Activated naive CD4-positive, alpha-beta T cell treated with anti-CD3 and anti-CD28 coated beads for 36 hours (primary cell): ENCODE measurements at regions not wholly inside any gene's neighbourhood (a gene's known extent, or its start where the extent isn't known, plus 50 kb on each side); places are given as distances from the start of the nearest gene placed in this dataset.

Experiments
- CTCF ChIA-PET: fragments of 350-600 bp; sonication (Branson Sonifier 250); formaldehyde crosslinking; loops from one replicate; lab custom pipeline; 2021; ENCODE audit warnings: antibody characterized with exemption; lab: Charles Lee
- DNase-seq: peaks from one replicate; pipeline ENCODE4 v3.0.0-alpha.2; 2020
- H3K27ac Mint-ChIP-seq: one replicate; pipeline ENCODE4 v1.8.0; 2021; ENCODE audit warnings: mild to moderate bottlenecking, mixed read lengths
- H3K27me3 Mint-ChIP-seq: one replicate; pipeline ENCODE4 v1.8.0; 2021; ENCODE audit warnings: low read depth, mixed read lengths
- H3K36me3 Mint-ChIP-seq: one replicate; pipeline ENCODE4 v1.8.0; 2021; ENCODE audit warnings: low read depth, mixed read lengths
- H3K4me1 Mint-ChIP-seq: one replicate; pipeline ENCODE4 v1.8.0; 2021; ENCODE audit warnings: low read depth, mixed read lengths
- H3K4me3 Mint-ChIP-seq: one replicate; pipeline ENCODE4 v1.8.0; 2021; ENCODE audit warnings: mild to moderate bottlenecking, moderate library complexity, mixed read lengths
- H3K9me3 Mint-ChIP-seq: one replicate; pipeline ENCODE4 v1.8.0; 2021; ENCODE audit warnings: mixed read lengths
- intact Hi-C: fragments of 100-400 bp; cut with micrococcal nuclease; formaldehyde crosslinking; loops from one replicate; pipeline ENCODE4 v1.15.1; 2023

- H3K36me3 Mint-ChIP-seq: no peaks in the 10 kb centered on the region
- H3K27ac Mint-ChIP-seq: no peak overlapping the region
- no peaks in the 10 kb centered on the region for H3K4me1 Mint-ChIP-seq
- no peaks in the 10 kb centered on the region for H3K27me3 Mint-ChIP-seq
- no peak overlapping the region for H3K4me3 Mint-ChIP-seq
- CTCF ChIA-PET: no interaction called here
- DNase-seq: no peak
- H3K9me3 Mint-ChIP-seq: no peaks in the 10 kb centered on the region
- intact Hi-C loops: no loop called here
These were observed 216.5 kb upstream of the CST7 start for GRCh38 chr20:24732599-24732998.

DNA sequence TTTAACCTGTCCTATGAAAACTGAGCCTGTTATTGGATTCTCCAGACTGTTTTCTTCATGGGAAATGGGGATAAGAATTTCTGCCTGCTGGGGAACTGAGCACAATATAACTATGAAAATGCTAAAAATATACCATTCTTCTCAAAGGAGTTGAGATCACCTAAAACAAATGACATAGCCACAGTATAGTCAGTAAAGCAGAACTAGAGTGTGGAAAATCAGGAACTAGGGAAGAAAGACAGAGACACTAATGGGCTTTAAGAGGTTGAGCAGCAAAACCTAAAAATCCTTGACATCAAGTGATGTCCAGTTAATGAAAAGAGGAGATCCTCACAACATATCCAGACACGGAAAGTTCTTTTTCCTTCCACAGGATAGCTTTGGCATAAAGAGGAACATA is 215.7 kb upstream of the CST7 start:
- Mint-ChIP-seq H3K36me3 (no peaks in the 10 kb centered on the region), H3K27me3 (no peaks in the 10 kb centered on the region), H3K9me3 (no peaks in the 10 kb centered on the region), H3K27ac (no peak overlapping the region), H3K4me1 (no peaks in the 10 kb centered on the region), H3K4me3 (no peak overlapping the region)
- intact Hi-C loops: no loop called here
- no peak for DNase-seq
- CTCF ChIA-PET: no interaction called here

DNA sequence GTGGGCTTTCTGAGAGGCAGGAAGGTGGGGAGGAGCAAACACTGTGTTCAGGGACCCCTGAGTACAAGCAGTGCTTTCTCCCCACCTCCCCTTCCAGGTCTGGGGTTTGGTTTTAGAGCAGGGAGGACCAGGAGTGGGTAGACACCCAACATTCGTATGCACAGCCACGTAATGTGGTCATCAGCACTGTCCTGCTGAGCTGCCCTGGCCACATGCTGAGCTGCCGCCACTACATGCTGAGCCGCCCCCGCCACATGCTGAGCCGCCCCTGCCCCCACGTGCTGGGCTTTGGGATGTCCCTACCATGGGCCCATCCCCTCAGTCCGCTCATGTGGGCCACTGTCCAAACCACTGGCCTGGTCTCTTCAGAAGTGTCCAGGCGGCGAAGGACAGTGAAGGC is 214.9 kb upstream of the CST7 start:
- no peaks in the 10 kb centered on the region for H3K27me3 Mint-ChIP-seq
- DNase-seq: no peak
- H3K4me1 Mint-ChIP-seq: peaks cover 4% of the 10 kb centered on the region
- H3K36me3 Mint-ChIP-seq: no peaks in the 10 kb centered on the region
- H3K27ac Mint-ChIP-seq: no peak overlapping the region
- no peak overlapping the region for H3K4me3 Mint-ChIP-seq
- intact Hi-C loops: no loop called here
- no peaks in the 10 kb centered on the region for H3K9me3 Mint-ChIP-seq
- CTCF ChIA-PET: no interaction called here

- no peaks in the 10 kb centered on the region for H3K9me3 Mint-ChIP-seq
- intact Hi-C loops: no loop called here
- DNase-seq: no peak
- no peak overlapping the region for H3K27ac Mint-ChIP-seq
- H3K4me1 Mint-ChIP-seq: peaks cover 11% of the 10 kb centered on the region
- H3K4me3 Mint-ChIP-seq: no peak overlapping the region
- no peaks in the 10 kb centered on the region for H3K27me3 Mint-ChIP-seq
- CTCF ChIA-PET: no interaction called here
- no peaks in the 10 kb centered on the region for H3K36me3 Mint-ChIP-seq
These were observed 213.8 kb upstream of the CST7 start for GRCh38 chr20:24735263-24735662.

DNA sequence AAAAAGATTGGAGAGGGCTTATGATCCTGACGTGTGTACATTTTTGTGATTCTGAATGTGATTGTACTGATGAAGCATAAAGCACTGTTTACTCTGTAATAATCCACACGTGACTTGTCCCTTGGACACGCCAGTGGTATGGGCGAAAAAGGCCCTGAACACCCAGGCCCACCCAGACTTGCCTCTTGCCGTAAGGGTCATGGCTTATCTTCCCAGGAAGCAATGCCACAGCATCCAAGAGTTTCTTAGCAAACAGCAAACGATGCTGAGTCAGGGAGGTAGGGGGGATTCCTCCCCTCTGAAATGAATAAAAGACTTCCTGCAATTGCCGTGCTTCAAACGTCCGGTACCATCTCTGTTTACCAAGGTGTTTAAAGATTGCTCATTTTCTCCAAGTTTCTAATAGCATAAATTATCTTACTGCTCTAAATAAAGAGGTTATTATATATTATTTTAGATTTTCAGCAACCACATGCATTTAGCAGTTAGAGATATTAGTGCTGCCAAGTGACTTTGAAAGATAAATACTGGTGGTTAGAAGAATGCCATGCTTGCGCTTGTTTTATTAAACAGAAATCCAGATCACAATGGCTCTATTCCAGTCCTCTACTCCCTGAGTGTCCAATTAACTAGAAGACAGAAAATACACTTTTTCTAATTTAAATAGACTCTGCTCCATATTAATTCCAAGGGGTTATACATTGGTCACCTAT is 212.8 kb upstream of the CST7 start:
- Mint-ChIP-seq H3K9me3 (no peaks in the 10 kb centered on the region), H3K4me3 (no peak overlapping the region), H3K27me3 (no peaks in the 10 kb centered on the region), H3K27ac (no peak overlapping the region), H3K4me1 (peaks cover 11% of the 10 kb centered on the region), H3K36me3 (no peaks in the 10 kb centered on the region)
- CTCF ChIA-PET: no interaction called here
- DNase-seq: no peak
- intact Hi-C loops: no loop called here

- no peak overlapping the region for H3K27ac Mint-ChIP-seq
- DNase-seq: no peak
- CTCF ChIA-PET: no interaction called here
These were observed 212.2 kb upstream of the CST7 start for GRCh38 chr20:24736844-24737211.

GRCh38 chr20:24737212-24737850 is 211.7 kb upstream of the CST7 start:
- H3K4me1 Mint-ChIP-seq: peaks cover 11% of the 10 kb centered on the region
- H3K27me3 Mint-ChIP-seq: no peaks in the 10 kb centered on the region
- no peak overlapping the region for H3K27ac Mint-ChIP-seq
- CTCF ChIA-PET: no interaction called here
- no peak overlapping the region for H3K4me3 Mint-ChIP-seq
- no peaks in the 10 kb centered on the region for H3K36me3 Mint-ChIP-seq
- H3K9me3 Mint-ChIP-seq: no peaks in the 10 kb centered on the region
- intact Hi-C loops: no loop called here
- no peak for DNase-seq

More at GRCh38 chr20:24736844-24737211, 212.2 kb upstream of the CST7 start:
- no peaks in the 10 kb centered on the region for H3K36me3 Mint-ChIP-seq
- H3K27me3 Mint-ChIP-seq: no peaks in the 10 kb centered on the region
- H3K4me3 Mint-ChIP-seq: no peak overlapping the region
- no peaks in the 10 kb centered on the region for H3K9me3 Mint-ChIP-seq
- intact Hi-C loops: no loop called here
- peaks cover 11% of the 10 kb centered on the region for H3K4me1 Mint-ChIP-seq

DNA sequence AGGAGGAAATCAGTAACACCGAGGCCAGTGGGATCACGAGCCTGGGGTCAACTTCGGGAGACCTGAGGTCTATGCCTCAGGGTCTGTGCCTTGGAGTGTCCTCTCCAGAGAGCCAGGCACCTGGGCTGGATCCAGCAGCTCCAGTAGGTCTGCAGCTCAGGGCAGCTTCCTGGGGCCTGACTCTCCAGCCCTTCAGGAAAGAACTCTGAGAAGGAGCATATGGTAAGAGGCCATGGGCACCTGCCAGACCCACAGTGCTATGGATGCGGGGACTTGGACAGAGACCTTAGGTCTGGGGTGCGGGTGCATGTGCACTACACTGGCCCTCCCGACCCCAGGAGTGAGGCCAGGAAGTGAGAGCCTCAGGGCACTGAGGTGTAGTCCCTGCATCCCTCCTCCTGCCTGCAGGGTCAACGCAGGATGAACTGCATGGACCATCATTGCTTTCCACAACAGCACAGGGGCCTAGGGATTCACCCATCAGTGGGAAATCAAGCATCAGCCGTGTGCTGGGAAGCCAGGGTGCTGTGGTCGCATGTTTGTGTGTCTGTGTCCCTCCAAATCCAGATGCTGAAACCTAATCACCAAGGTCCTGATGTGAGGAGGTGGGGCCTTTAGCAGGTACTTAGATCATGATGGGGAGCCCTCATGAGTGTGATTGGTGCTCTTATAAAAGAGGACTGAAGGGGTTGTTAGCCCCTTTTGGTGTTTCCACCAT is 210.9 kb upstream of the CST7 start:
- no peak for DNase-seq
- no peak overlapping the region for H3K27ac Mint-ChIP-seq
- no peaks in the 10 kb centered on the region for H3K9me3 Mint-ChIP-seq
- H3K4me3 Mint-ChIP-seq: no peak overlapping the region
- no peaks in the 10 kb centered on the region for H3K36me3 Mint-ChIP-seq
- H3K27me3 Mint-ChIP-seq: no peaks in the 10 kb centered on the region
- peaks cover 11% of the 10 kb centered on the region for H3K4me1 Mint-ChIP-seq
- intact Hi-C loops: no loop called here
- CTCF ChIA-PET: no interaction called here

GRCh38 chr20:24738981-24739633 is 210.0 kb upstream of the CST7 start:
- Mint-ChIP-seq H3K27me3 (no peaks in the 10 kb centered on the region), H3K27ac (peak overlapping the region; percentile 47), H3K4me3 (no peak overlapping the region), H3K9me3 (no peaks in the 10 kb centered on the region), H3K36me3 (no peaks in the 10 kb centered on the region), H3K4me1 (peaks cover 11% of the 10 kb centered on the region)
- intact Hi-C loops: no loop called here
- CTCF ChIA-PET: no interaction called here
- no peak for DNase-seq

DNA sequence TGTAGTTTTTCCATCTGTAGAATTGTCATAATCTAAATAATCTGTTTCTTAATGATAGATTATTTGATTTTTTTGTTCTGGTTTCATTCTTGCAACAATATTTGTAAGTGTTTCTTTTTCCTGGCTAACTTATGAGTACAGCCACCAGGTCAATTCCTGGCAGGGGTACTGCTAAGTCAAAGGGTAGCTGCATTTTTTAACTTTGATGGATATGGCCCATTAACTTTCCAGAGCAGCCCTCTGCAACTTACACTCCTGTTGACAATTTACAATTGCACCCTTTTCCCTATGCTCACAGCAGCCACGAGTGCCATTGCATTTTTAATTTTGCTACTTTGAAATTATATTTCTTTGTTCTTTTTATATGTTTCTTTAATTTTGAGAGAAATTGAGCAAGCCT is 209.3 kb upstream of the CST7 start:
- CTCF ChIA-PET: no interaction called here
- H3K27ac Mint-ChIP-seq: no peak overlapping the region
- no peak for DNase-seq
- H3K4me3 Mint-ChIP-seq: no peak overlapping the region
- no peaks in the 10 kb centered on the region for H3K27me3 Mint-ChIP-seq
- intact Hi-C loops: no loop called here
- peaks cover 11% of the 10 kb centered on the region for H3K4me1 Mint-ChIP-seq
- H3K9me3 Mint-ChIP-seq: no peaks in the 10 kb centered on the region
- no peaks in the 10 kb centered on the region for H3K36me3 Mint-ChIP-seq

DNA sequence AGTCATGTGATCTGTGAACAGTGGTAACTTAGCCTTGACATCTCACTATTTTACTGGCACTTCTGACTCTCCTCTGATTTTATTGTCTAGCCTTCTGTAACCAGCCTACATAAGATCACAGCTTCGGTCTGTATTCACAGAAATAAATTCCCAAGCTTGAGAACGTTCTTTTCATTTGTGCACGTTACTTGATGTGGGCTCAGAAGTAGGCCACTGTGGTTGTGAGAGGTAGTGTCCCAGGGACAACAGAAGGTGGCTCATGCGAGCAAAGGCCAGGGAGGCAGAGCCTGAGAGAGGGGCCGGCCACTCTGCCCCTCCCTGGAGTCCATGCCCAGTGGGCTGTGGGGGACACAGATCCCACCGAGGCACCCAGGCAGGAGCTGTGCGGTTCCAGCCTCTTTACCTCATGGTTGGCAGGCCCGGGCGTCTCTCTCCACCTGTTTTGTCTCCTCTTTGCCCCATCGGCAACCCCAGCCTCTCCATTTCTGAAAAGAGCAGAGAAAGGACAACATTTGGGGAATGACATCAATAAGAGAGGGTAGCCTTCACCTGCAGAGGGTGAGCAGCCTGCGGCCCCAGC is 207.5 kb upstream of the CST7 start:
- peaks cover 11% of the 10 kb centered on the region for H3K4me1 Mint-ChIP-seq
- no peak for DNase-seq
- intact Hi-C loops: no loop called here
- H3K9me3 Mint-ChIP-seq: no peaks in the 10 kb centered on the region
- H3K36me3 Mint-ChIP-seq: no peaks in the 10 kb centered on the region
- no peaks in the 10 kb centered on the region for H3K27me3 Mint-ChIP-seq
- CTCF ChIA-PET: no interaction called here
- H3K27ac Mint-ChIP-seq: no peak overlapping the region
- no peak overlapping the region for H3K4me3 Mint-ChIP-seq

- H3K4me1 Mint-ChIP-seq: peaks cover 11% of the 10 kb centered on the region
- H3K4me3 Mint-ChIP-seq: no peak overlapping the region
- no peak overlapping the region for H3K27ac Mint-ChIP-seq
- H3K27me3 Mint-ChIP-seq: no peaks in the 10 kb centered on the region
- H3K9me3 Mint-ChIP-seq: no peaks in the 10 kb centered on the region
- DNase-seq: no peak
- no peaks in the 10 kb centered on the region for H3K36me3 Mint-ChIP-seq
- CTCF ChIA-PET: no interaction called here
- intact Hi-C loops: no loop called here
These were observed 206.6 kb upstream of the CST7 start for GRCh38 chr20:24742436-24742835.
